ENCODE measurements at regions not wholly inside any gene's neighbourhood (a gene's known extent, or its start where the extent isn't known, plus 50 kb on each side); places are given as distances from the start of the nearest gene placed in this dataset.
A peak's percentile ranks its signal among the peaks of the same experiment; 100 is the strongest.

GRCh38 chr6:44642349-44642748 is 254.8 kb downstream of the CDC5L start:
- H3K9me3 ChIP-seq = no peaks in the 10 kb centered on the region

GRCh38 chr6:44642870-44643522 is 255.5 kb downstream of the CDC5L start:
- no peak overlapping the region for H3K27ac ChIP-seq
- H3K4me3 ChIP-seq = no peak overlapping the region
- peak in 1 of 3 donors; percentile 18 for DNase-seq
- H3K4me1 ChIP-seq = no peaks in the 10 kb centered on the region
- no peaks in the 10 kb centered on the region for H3K27me3 ChIP-seq
- H3K9me3 ChIP-seq = no peaks in the 10 kb centered on the region
- TF ChIP-seq CTCF (IDR thresholded peaks at IDR 0.05) (no peak), POLR2A (IDR thresholded peaks at IDR 0.05) (no peak)
- H3K36me3 ChIP-seq = no peaks in the 10 kb centered on the region

More at GRCh38 chr6:44642349-44642748, 254.8 kb downstream of the CDC5L start:
- Histone ChIP-seq H3K36me3 (no peaks in the 10 kb centered on the region), H3K4me3 (no peak overlapping the region), H3K4me1 (no peaks in the 10 kb centered on the region), H3K27ac (no peak overlapping the region), H3K27me3 (no peaks in the 10 kb centered on the region)
- no peak for DNase-seq
- TF ChIP-seq POLR2A (IDR thresholded peaks at IDR 0.05) (no peak), CTCF (IDR thresholded peaks at IDR 0.05) (no peak)

GRCh38 chr6:44645276-44645675 is 257.8 kb downstream of the CDC5L start:
- TF ChIP-seq POLR2A (IDR thresholded peaks at IDR 0.05) = no peak
- no peaks in the 10 kb centered on the region for H3K4me1 ChIP-seq
- no peak for DNase-seq
- H3K27me3 ChIP-seq = no peaks in the 10 kb centered on the region
- no peaks in the 10 kb centered on the region for H3K36me3 ChIP-seq
- H3K27ac ChIP-seq = no peak overlapping the region
- H3K9me3 ChIP-seq = no peaks in the 10 kb centered on the region
- H3K4me3 ChIP-seq = no peak overlapping the region

GRCh38 chr6:44646355-44646754 is 258.8 kb downstream of the CDC5L start:
- Histone ChIP-seq H3K27ac (no peak overlapping the region), H3K27me3 (no peaks in the 10 kb centered on the region), H3K4me3 (no peak overlapping the region), H3K9me3 (no peaks in the 10 kb centered on the region), H3K36me3 (no peaks in the 10 kb centered on the region), H3K4me1 (no peaks in the 10 kb centered on the region)
- peak in 1 of 3 donors; percentile 12 for DNase-seq
- no peak for TF ChIP-seq CTCF (IDR thresholded peaks at IDR 0.05)
- TF ChIP-seq POLR2A (IDR thresholded peaks at IDR 0.05) = no peak

GRCh38 chr6:44649365-44650025 is 262.0 kb downstream of the CDC5L start:
- no peaks in the 10 kb centered on the region for H3K9me3 ChIP-seq
- DNase-seq = no peak
- no peak for TF ChIP-seq POLR2A (IDR thresholded peaks at IDR 0.05)
- TF ChIP-seq CTCF (IDR thresholded peaks at IDR 0.05) = no peak
- no peak overlapping the region for H3K27ac ChIP-seq
- H3K27me3 ChIP-seq = no peaks in the 10 kb centered on the region
- no peak overlapping the region for H3K4me3 ChIP-seq
- H3K4me1 ChIP-seq = no peaks in the 10 kb centered on the region
- H3K36me3 ChIP-seq = no peaks in the 10 kb centered on the region

GRCh38 chr6:44650495-44650894 is 263.0 kb downstream of the CDC5L start:
- no peaks in the 10 kb centered on the region for H3K4me1 ChIP-seq
- no peak overlapping the region for H3K27ac ChIP-seq
- no peak overlapping the region for H3K4me3 ChIP-seq
- DNase-seq = no peak
- no peaks in the 10 kb centered on the region for H3K9me3 ChIP-seq
- no peaks in the 10 kb centered on the region for H3K36me3 ChIP-seq
- TF ChIP-seq POLR2A (IDR thresholded peaks at IDR 0.05) (no peak), CTCF (IDR thresholded peaks at IDR 0.05) (no peak)
- H3K27me3 ChIP-seq = no peaks in the 10 kb centered on the region

All from Peyer's patch (tissue), 4 donors.